GM23248 (cell line): ENCODE measurements at regions not wholly inside any gene's neighbourhood (a gene's known extent, or its start where the extent isn't known, plus 50 kb on each side); places are given as distances from the start of the nearest gene placed in this dataset.

ENCODE experiments used
- EZH2 ChIP-seq: fragments of 200-600 bp; sonication (generic); IDR thresholded peaks from 2 replicates; pipeline ENCODE4 v1.6.1; 2018; ENCODE audit warnings: antibody characterized with exemption, mild to moderate bottlenecking; ENCODE audit not compliant: insufficient read depth, poor library complexity, severe bottlenecking
- EZH2phosphoT487 ChIP-seq: fragments of 200-600 bp; sonication (generic); IDR thresholded peaks from 2 replicates; pipeline ENCODE4 v1.6.1; 2018; ENCODE audit warnings: antibody characterized with exemption, moderate library complexity, mild to moderate bottlenecking, low read depth; ENCODE audit not compliant: insufficient read depth

DNA sequence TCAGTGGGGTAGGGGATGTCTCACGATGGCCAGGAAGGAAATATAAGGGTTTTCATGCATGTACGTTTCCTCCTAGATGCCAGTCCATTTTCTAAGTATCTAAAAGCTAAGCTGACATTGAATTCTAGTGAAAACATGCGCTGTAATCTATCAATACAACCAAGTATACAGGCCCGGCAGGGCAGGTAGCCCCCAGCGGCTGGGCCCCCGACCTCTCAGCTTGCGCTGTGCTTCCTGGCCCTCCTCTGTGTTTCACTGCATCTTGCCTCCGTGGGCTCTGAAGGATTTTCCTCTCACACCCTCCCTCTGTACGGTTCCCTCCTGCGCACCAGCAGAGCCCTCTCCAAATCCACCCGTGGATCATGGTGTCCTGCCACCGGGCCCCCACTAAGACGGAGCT lies 524.8 kb downstream of the ZNF516 start:
- TF ChIP-seq EZH2phosphoT487 (no peak), EZH2 (no peak)
